Gastrocnemius medialis (tissue), 4 donors: ENCODE measurements at regions not wholly inside any gene's neighbourhood (a gene's known extent, or its start where the extent isn't known, plus 50 kb on each side); places are given as distances from the start of the nearest gene placed in this dataset.

Source experiments
- POLR2A ChIP-seq, 2 donors: fragments of 450-650 bp; IDR thresholded peaks; one replicate each; pipeline ENCODE4 v1.6.1; 2017; ENCODE audit warnings: antibody characterized with exemption in 2 of 2, mild to moderate bottlenecking in 2 of 2, moderate library complexity in 2 of 2
- TF ChIP-seq, protein P1 (sequence below), 5 experiments: fragments of 450-650 bp in 3 of 5; fragments of 200-600 bp in 2 of 5; sonication (generic) in 2 of 5; IDR thresholded peaks in 4 of 5; conservative IDR thresholded peaks in 1 of 5; 1 replicate in 4 of 5; 2 replicates in 1 of 5; pipeline ENCODE4 v1.5.1; 2016 to 2019; ENCODE audit warnings: antibody characterized with exemption in 5 of 5, mild to moderate bottlenecking in 3 of 5, moderate library complexity in 3 of 5

DNA sequence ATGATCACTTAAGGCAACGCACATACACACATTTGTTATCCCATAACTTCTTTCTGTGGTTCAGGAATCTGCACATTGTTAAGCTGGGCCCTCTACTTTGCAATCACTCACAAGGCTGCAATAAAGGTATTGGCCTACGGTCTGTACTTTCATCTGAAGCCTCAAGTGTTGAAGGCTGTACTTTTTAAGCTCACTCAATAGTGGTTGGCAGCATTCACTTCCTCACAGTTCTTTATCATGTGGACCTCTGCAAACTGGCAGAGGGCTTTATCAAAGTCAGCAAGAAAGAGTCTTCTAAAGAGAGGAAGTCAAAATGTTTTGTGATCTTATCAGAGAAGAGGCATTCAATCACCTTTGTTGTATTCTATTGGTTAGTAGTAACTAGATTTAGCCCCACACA is 301.4 kb upstream of the EPHA5 start:
- TF ChIP-seq, protein P1, sequence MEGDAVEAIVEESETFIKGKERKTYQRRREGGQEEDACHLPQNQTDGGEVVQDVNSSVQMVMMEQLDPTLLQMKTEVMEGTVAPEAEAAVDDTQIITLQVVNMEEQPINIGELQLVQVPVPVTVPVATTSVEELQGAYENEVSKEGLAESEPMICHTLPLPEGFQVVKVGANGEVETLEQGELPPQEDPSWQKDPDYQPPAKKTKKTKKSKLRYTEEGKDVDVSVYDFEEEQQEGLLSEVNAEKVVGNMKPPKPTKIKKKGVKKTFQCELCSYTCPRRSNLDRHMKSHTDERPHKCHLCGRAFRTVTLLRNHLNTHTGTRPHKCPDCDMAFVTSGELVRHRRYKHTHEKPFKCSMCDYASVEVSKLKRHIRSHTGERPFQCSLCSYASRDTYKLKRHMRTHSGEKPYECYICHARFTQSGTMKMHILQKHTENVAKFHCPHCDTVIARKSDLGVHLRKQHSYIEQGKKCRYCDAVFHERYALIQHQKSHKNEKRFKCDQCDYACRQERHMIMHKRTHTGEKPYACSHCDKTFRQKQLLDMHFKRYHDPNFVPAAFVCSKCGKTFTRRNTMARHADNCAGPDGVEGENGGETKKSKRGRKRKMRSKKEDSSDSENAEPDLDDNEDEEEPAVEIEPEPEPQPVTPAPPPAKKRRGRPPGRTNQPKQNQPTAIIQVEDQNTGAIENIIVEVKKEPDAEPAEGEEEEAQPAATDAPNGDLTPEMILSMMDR (IDR thresholded peaks at IDR 0.05 in 4 of 5, conservative IDR thresholded peaks at IDR 0.05 in 1 of 5): no peak
- TF ChIP-seq POLR2A (IDR thresholded peaks at IDR 0.05): no peak
